Neural cell (in vitro differentiated cells): ENCODE measurements at regions not wholly inside any gene's neighbourhood (a gene's known extent, or its start where the extent isn't known, plus 50 kb on each side); places are given as distances from the start of the nearest gene placed in this dataset.

ENCODE experiments used
- H2AFZ ChIP-seq: fragments of 200-600, 300-800 bp; sonication (generic), shearing (Covaris generic); 2 replicates; pipeline ENCODE4 v1.6.0; 2014; ENCODE audit warnings: low read depth, mild to moderate bottlenecking, antibody characterized with exemption, low read length, moderate library complexity
- H3F3A ChIP-seq: fragments of 200-600 bp; shearing (Covaris generic); 2 replicates; pipeline ENCODE4 v1.6.1; 2016; ENCODE audit warnings: mild to moderate bottlenecking, moderate library complexity, mixed read lengths, antibody characterized with exemption, low read length; ENCODE audit not compliant: insufficient read depth, poor library complexity, severe bottlenecking
- H3K27ac ChIP-seq: fragments of 200-600, 300-800 bp; sonication (generic), shearing (Covaris generic); 2 replicates; pipeline ENCODE4 v1.5.1; 2014; ENCODE audit warnings: mild to moderate bottlenecking, low read length, moderate library complexity
- H3K27me3 ChIP-seq: fragments of 300-800, 200-600 bp; sonication (generic), shearing (Covaris generic); 2 replicates; pipeline ENCODE4 v1.6.0; 2014; ENCODE audit warnings: mild to moderate bottlenecking, low read depth, low read length, moderate library complexity; ENCODE audit not compliant: insufficient read depth
- H3K36me3 ChIP-seq: fragments of 300-800, 200-600 bp; sonication (generic), shearing (Covaris generic); 2 replicates; pipeline ENCODE4 v1.5.1; 2014; ENCODE audit warnings: mild to moderate bottlenecking, antibody characterized with exemption, low read length, moderate library complexity; ENCODE audit not compliant: insufficient read depth
- H3K4me2 ChIP-seq: fragments of 300-800, 200-600 bp; sonication (generic), shearing (Covaris generic); 2 replicates; pipeline ENCODE4 v1.6.0; 2014; ENCODE audit warnings: mild to moderate bottlenecking, low read length
- H3K4me3 ChIP-seq: fragments of 300-800, 200-600 bp; sonication (generic), shearing (Covaris generic); 2 replicates; pipeline ENCODE4 v1.5.1; 2014; ENCODE audit warnings: mild to moderate bottlenecking, low read length, moderate library complexity
- H3K79me2 ChIP-seq: fragments of 200-600 bp; shearing (Covaris generic); replicated peaks from 2 replicates; pipeline ENCODE4 v1.6.0; 2014; ENCODE audit warnings: mild to moderate bottlenecking, low read length, moderate library complexity; ENCODE audit not compliant: insufficient read depth
- H3K9ac ChIP-seq: fragments of 300-800, 200-600 bp; sonication (generic), shearing (Covaris generic); 2 replicates; pipeline ENCODE4 v1.6.1; 2016; ENCODE audit warnings: mild to moderate bottlenecking, low read length, mixed read lengths
- H3K9me2 ChIP-seq: fragments of 200-600 bp; shearing (Covaris generic); 2 replicates; pipeline ENCODE4 v1.6.1; 2016; ENCODE audit warnings: mild to moderate bottlenecking, low read length, mixed read lengths; ENCODE audit not compliant: insufficient read depth
- H3K9me3 ChIP-seq: fragments of 200-600, 300-800 bp; sonication (generic), shearing (Covaris generic); 2 replicates; pipeline ENCODE4 v1.6.1; 2016; ENCODE audit warnings: mild to moderate bottlenecking, mixed run types, low read length, moderate library complexity, mixed read lengths
- H4K20me1 ChIP-seq: fragments of 200-600 bp; shearing (Covaris generic); 2 replicates; pipeline ENCODE4 v1.6.1; 2016; ENCODE audit warnings: mild to moderate bottlenecking, mixed run types; ENCODE audit not compliant: insufficient read depth
- CTCF ChIP-seq: fragments of 450-650 bp; IDR thresholded peaks from 2 replicates; pipeline ENCODE4 v1.5.1; 2014; ENCODE audit warnings: antibody characterized with exemption, mild to moderate bottlenecking, moderate library complexity; ENCODE audit not compliant: poor library complexity, severe bottlenecking
- EP300 ChIP-seq: fragments of 450-650 bp; conservative IDR thresholded peaks from 2 replicates; pipeline ENCODE4 v1.6.1; 2014; ENCODE audit warnings: antibody characterized with exemption, mild to moderate bottlenecking, moderate library complexity; ENCODE audit not compliant: poor library complexity, severe bottlenecking
- EZH2 ChIP-seq: fragments of 200-600, 300-800 bp; shearing (Covaris generic), sonication (generic); IDR thresholded peaks from 2 replicates; pipeline ENCODE4 v1.6.1; 2014; ENCODE audit warnings: antibody characterized with exemption, low read length, borderline replicate concordance, mild to moderate bottlenecking; ENCODE audit not compliant: insufficient read depth, poor library complexity, severe bottlenecking
- MXI1 ChIP-seq: fragments of 450-650 bp; conservative IDR thresholded peaks from 2 replicates; pipeline ENCODE4 v1.6.1; 2014; ENCODE audit warnings: antibody characterized with exemption, mild to moderate bottlenecking; ENCODE audit not compliant: poor library complexity, severe bottlenecking
- POLR2AphosphoS5 ChIP-seq: IDR thresholded peaks from 2 replicates; pipeline ENCODE4 v1.6.1; 2012
- RAD21 ChIP-seq: fragments of 450-650 bp; conservative IDR thresholded peaks from 2 replicates; pipeline ENCODE4 v1.6.1; 2014; ENCODE audit warnings: antibody characterized with exemption, mild to moderate bottlenecking, moderate library complexity
- REST ChIP-seq: IDR thresholded peaks from 2 replicates; pipeline ENCODE4 v1.6.1; 2012; ENCODE audit warnings: borderline replicate concordance
- SMC3 ChIP-seq: fragments of 450-650 bp; conservative IDR thresholded peaks from 2 replicates; pipeline ENCODE4 v1.6.1; 2014; ENCODE audit warnings: antibody characterized with exemption, mild to moderate bottlenecking, moderate library complexity; ENCODE audit not compliant: poor library complexity
- TAF1 ChIP-seq: IDR thresholded peaks from 2 replicates; pipeline ENCODE4 v1.6.1; 2012; ENCODE audit warnings: low read depth

GRCh38 chr12:74985293-74985985 is 224.2 kb downstream of the KCNC2 start:
- no peaks in the 10 kb centered on the region for H3F3A ChIP-seq
- no peak overlapping the region for H3K9ac ChIP-seq
- no peaks in the 10 kb centered on the region for H3K36me3 ChIP-seq
- H3K4me3 ChIP-seq: no peak overlapping the region
- no peaks in the 10 kb centered on the region for H3K79me2 ChIP-seq
- no peaks in the 10 kb centered on the region for H3K9me3 ChIP-seq
- no peak overlapping the region for H3K27ac ChIP-seq
- H3K9me2 ChIP-seq: no peaks in the 10 kb centered on the region
- H3K27me3 ChIP-seq: no peaks in the 10 kb centered on the region
- no peak for TF ChIP-seq EP300
- TF ChIP-seq SMC3: no peak
- no peak for TF ChIP-seq EZH2
- no peak for TF ChIP-seq RAD21
- no peak for TF ChIP-seq POLR2AphosphoS5
- no peak for TF ChIP-seq REST
- TF ChIP-seq TAF1: no peak
- TF ChIP-seq MXI1: no peak
- TF ChIP-seq CTCF: no peak
- no peaks in the 10 kb centered on the region for H4K20me1 ChIP-seq
- H2AFZ ChIP-seq: no peak overlapping the region
- H3K4me2 ChIP-seq: no peak overlapping the region

GRCh38 chr12:74985986-74986319 is 223.7 kb downstream of the KCNC2 start:
- H2AFZ ChIP-seq: no peak overlapping the region
- H3K9me2 ChIP-seq: no peaks in the 10 kb centered on the region
- H3K36me3 ChIP-seq: no peaks in the 10 kb centered on the region
- no peaks in the 10 kb centered on the region for H3K9me3 ChIP-seq
- no peak overlapping the region for H3K9ac ChIP-seq
- TF ChIP-seq MXI1 (no peak), POLR2AphosphoS5 (no peak), CTCF (no peak), RAD21 (no peak), EP300 (no peak), SMC3 (no peak), EZH2 (no peak), REST (no peak), TAF1 (no peak)
- no peak overlapping the region for H3K4me3 ChIP-seq
- no peak overlapping the region for H3K27ac ChIP-seq
- H4K20me1 ChIP-seq: no peaks in the 10 kb centered on the region
- H3F3A ChIP-seq: no peaks in the 10 kb centered on the region
- H3K27me3 ChIP-seq: no peaks in the 10 kb centered on the region
- H3K79me2 ChIP-seq: no peaks in the 10 kb centered on the region
- H3K4me2 ChIP-seq: no peak overlapping the region
